Keratinocyte (primary cell): ENCODE measurements at regions not wholly inside any gene's neighbourhood (a gene's known extent, or its start where the extent isn't known, plus 50 kb on each side); places are given as distances from the start of the nearest gene placed in this dataset.

Experiments used
- DNase-seq: peaks from one replicate; pipeline ENCODE4 v3.0.0-alpha.2; 2011; ENCODE audit warnings: low read depth, missing footprints, low spot score
- FAIRE-seq: peaks from 2 replicates; lab custom pipeline; 2011; peaks lifted over from hg19 to GRCh38; lab: Jason Lieb, UNC
- H2AFZ ChIP-seq: 2 replicates; pipeline ENCODE4 v1.6.0; 2012; ENCODE audit warnings: low read length, control low read depth, inconsistent platforms; ENCODE audit not compliant: control insufficient read depth
- H3K27ac ChIP-seq: 2 replicates; pipeline ENCODE4 v1.5.1; 2011; ENCODE audit warnings: low read length; ENCODE audit not compliant: control insufficient read depth, insufficient read depth
- H3K27me3 ChIP-seq: 3 replicates; pipeline ENCODE4 v1.6.0; 2011; ENCODE audit warnings: low read length; ENCODE audit not compliant: control insufficient read depth, insufficient read depth; ENCODE audit errors: extremely low read depth
- H3K36me3 ChIP-seq, 2 experiments: 2 replicates in 1 of 2; 3 replicates in 1 of 2; pipeline ENCODE4 v1.5.1; 2011; ENCODE audit warnings: low read length in 2 of 2, mild to moderate bottlenecking in 1 of 2; ENCODE audit not compliant: control insufficient read depth in 2 of 2, insufficient read depth in 2 of 2; ENCODE audit errors: extremely low read depth in 1 of 2
- H3K4me1 ChIP-seq: 3 replicates; pipeline ENCODE4 v1.5.1; 2011; ENCODE audit warnings: low read length; ENCODE audit not compliant: control insufficient read depth, insufficient read depth; ENCODE audit errors: extremely low read depth
- H3K4me2 ChIP-seq: 3 replicates; pipeline ENCODE4 v1.6.0; 2011; ENCODE audit warnings: low read depth, low read length; ENCODE audit not compliant: control insufficient read depth, insufficient read depth; ENCODE audit errors: extremely low read depth
- H3K4me3 ChIP-seq, 3 experiments: fragments of 200-600 bp in 1 of 3; sonication (generic) in 1 of 3; 2 replicates in 2 of 3; 3 replicates in 1 of 3; pipeline ENCODE4 v1.5.1; 2011 to 2016; ENCODE audit warnings: low read length in 3 of 3, mild to moderate bottlenecking in 3 of 3, control low read depth in 2 of 3, inconsistent platforms in 1 of 3, low read depth in 1 of 3, mixed read lengths in 1 of 3, mixed run types in 1 of 3, moderate library complexity in 1 of 3; ENCODE audit not compliant: control insufficient read depth in 2 of 3, insufficient read depth in 2 of 3; ENCODE audit errors: extremely low read depth in 1 of 3
- H3K79me2 ChIP-seq: 2 replicates; pipeline ENCODE4 v1.6.0; 2012; ENCODE audit warnings: low read length; ENCODE audit not compliant: control insufficient read depth, insufficient read depth
- H3K9ac ChIP-seq: 3 replicates; pipeline ENCODE4 v1.6.0; 2011; ENCODE audit warnings: low read length; ENCODE audit not compliant: control insufficient read depth, insufficient read depth; ENCODE audit errors: extremely low read depth
- H3K9me1 ChIP-seq: 3 replicates; pipeline ENCODE4 v1.6.0; 2011; ENCODE audit warnings: low read length; ENCODE audit not compliant: control insufficient read depth, insufficient read depth; ENCODE audit errors: extremely low read depth
- H3K9me3 ChIP-seq: 2 replicates; pipeline ENCODE4 v1.5.1; 2012; ENCODE audit warnings: low read depth, low read length; ENCODE audit not compliant: control insufficient read depth
- H4K20me1 ChIP-seq: 3 replicates; pipeline ENCODE4 v1.6.0; 2011; ENCODE audit warnings: low read length; ENCODE audit not compliant: control insufficient read depth, insufficient read depth; ENCODE audit errors: extremely low read depth
- EZH2 ChIP-seq: IDR thresholded peaks from one replicate; pipeline ENCODE4 v1.6.1; 2012; ENCODE audit warnings: inconsistent platforms, mild to moderate bottlenecking, low read length, moderate library complexity
- dilution Hi-C: fragments of 300-500 bp; cut with MboI; formaldehyde crosslinking; loops from one replicate; pipeline ENCODE4 v1.7.0; 2020; ENCODE audit warnings: low sequenced_read_pairs; ENCODE audit not compliant: extremely low pct_ligation_motif_present
- TF ChIP-seq, protein P1 (sequence below), 3 experiments: IDR thresholded peaks in 1 of 3; conservative IDR thresholded peaks in 1 of 3; optimal IDR thresholded peaks in 1 of 3; 2 replicates in 2 of 3; 3 replicates in 1 of 3; pipeline versions ENCODE3 to v1.5.1; 2011; ENCODE audit warnings: low read length in 3 of 3, mild to moderate bottlenecking in 3 of 3, moderate library complexity in 2 of 3, control low read depth in 1 of 3, inconsistent platforms in 1 of 3; ENCODE audit not compliant: insufficient read depth in 2 of 3; ENCODE audit errors: extremely low read depth in 1 of 3

GRCh38 chr13:91106565-91106964, 240.9 kb upstream of the MIR17HG start:
- no peaks in the 10 kb centered on the region for H3K9me1 ChIP-seq
- H3K79me2 ChIP-seq: no peaks in the 10 kb centered on the region
- H3K4me1 ChIP-seq: no peaks in the 10 kb centered on the region
- dilution Hi-C loops: no loop called here
- H4K20me1 ChIP-seq: no peaks in the 10 kb centered on the region
- no peak overlapping the region for H3K9ac ChIP-seq
- TF ChIP-seq EZH2: no peak
- TF ChIP-seq, protein P1, sequence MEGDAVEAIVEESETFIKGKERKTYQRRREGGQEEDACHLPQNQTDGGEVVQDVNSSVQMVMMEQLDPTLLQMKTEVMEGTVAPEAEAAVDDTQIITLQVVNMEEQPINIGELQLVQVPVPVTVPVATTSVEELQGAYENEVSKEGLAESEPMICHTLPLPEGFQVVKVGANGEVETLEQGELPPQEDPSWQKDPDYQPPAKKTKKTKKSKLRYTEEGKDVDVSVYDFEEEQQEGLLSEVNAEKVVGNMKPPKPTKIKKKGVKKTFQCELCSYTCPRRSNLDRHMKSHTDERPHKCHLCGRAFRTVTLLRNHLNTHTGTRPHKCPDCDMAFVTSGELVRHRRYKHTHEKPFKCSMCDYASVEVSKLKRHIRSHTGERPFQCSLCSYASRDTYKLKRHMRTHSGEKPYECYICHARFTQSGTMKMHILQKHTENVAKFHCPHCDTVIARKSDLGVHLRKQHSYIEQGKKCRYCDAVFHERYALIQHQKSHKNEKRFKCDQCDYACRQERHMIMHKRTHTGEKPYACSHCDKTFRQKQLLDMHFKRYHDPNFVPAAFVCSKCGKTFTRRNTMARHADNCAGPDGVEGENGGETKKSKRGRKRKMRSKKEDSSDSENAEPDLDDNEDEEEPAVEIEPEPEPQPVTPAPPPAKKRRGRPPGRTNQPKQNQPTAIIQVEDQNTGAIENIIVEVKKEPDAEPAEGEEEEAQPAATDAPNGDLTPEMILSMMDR (optimal IDR thresholded peaks at IDR 0.05 in 1 of 3, IDR thresholded peaks at IDR 0.05 in 1 of 3, conservative IDR thresholded peaks at IDR 0.05 in 1 of 3; ENCODE audit: extremely low read depth in 1 of 3, insufficient read depth in 2 of 3, low read length in 3 of 3): no peak
- no peak overlapping the region for H3K4me2 ChIP-seq
- DNase-seq (no peak), FAIRE-seq (no peak)
- no peaks in the 10 kb centered on the region for H3K27me3 ChIP-seq
- no peak overlapping the region for H2AFZ ChIP-seq
- H3K36me3 ChIP-seq: no peaks in the 10 kb centered on the region
- no peak overlapping the region for H3K27ac ChIP-seq
- no peak overlapping the region for H3K4me3 ChIP-seq
- H3K9me3 ChIP-seq: no peaks in the 10 kb centered on the region

DNA sequence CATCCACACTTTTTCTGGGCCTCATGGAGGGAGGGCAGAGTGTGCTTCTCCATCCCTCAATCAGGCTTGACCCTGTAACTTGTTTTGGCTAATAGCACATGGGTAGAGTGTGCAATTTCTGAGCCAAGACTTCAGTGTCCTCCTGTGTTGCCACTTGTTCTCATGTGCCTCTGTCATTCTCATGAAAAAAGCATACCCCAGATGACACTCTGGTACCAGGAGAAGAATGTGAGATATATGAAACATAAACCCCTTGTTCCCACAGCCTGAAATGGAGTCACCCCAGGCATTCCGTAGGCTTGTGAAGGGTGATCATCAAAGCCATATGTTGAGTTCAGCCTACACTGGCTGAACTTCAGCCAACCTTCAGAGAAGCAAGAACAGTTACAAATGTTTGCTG, 239.2 kb upstream of the MIR17HG start:
- Histone ChIP-seq H4K20me1 (no peaks in the 10 kb centered on the region), H3K9ac (no peak overlapping the region), H3K36me3 (no peaks in the 10 kb centered on the region), H3K4me2 (no peak overlapping the region), H3K27me3 (no peaks in the 10 kb centered on the region), H3K79me2 (no peaks in the 10 kb centered on the region), H3K9me1 (no peaks in the 10 kb centered on the region), H3K27ac (no peak overlapping the region), H2AFZ (no peak overlapping the region), H3K4me3 (no peak overlapping the region), H3K4me1 (no peaks in the 10 kb centered on the region), H3K9me3 (no peaks in the 10 kb centered on the region)
- FAIRE-seq: no peak
- no peak for DNase-seq
- dilution Hi-C loops: no loop called here
- no peak for TF ChIP-seq EZH2
- TF ChIP-seq, protein P1 (optimal IDR thresholded peaks at IDR 0.05 in 1 of 3, IDR thresholded peaks at IDR 0.05 in 1 of 3, conservative IDR thresholded peaks at IDR 0.05 in 1 of 3; ENCODE audit: extremely low read depth in 1 of 3, insufficient read depth in 2 of 3, low read length in 3 of 3): no peak
